Fibroblast of villous mesenchyme (primary cell): ENCODE measurements at regions not wholly inside any gene's neighbourhood (a gene's known extent, or its start where the extent isn't known, plus 50 kb on each side); places are given as distances from the start of the nearest gene placed in this dataset.
"Not testable (repeated sequence)": the region's sequence is repeated elsewhere in the genome, so short reads cannot be mapped to it uniquely, and the experiment has no call there.

Experiments used
- DNase-seq: peaks from one replicate; pipeline ENCODE4 v3.0.0-alpha.2; 2010; ENCODE audit warnings: low read depth
- H3K4me3 ChIP-seq: 2 replicates; pipeline ENCODE4 v1.5.1; 2011; ENCODE audit warnings: low read depth, mild to moderate bottlenecking, low read length
- CTCF ChIP-seq: IDR thresholded peaks from 2 replicates; pipeline ENCODE4 v1.5.1; 2012; ENCODE audit warnings: low read depth, mild to moderate bottlenecking, low read length; ENCODE audit not compliant: insufficient read depth

- no peak overlapping the region for H3K4me3 ChIP-seq
- DNase-seq = peak; percentile 56
- no peak for TF ChIP-seq CTCF
Observed at GRCh38 chr1:172837816-172838679, 179.1 kb downstream of the FASLG start.

DNA sequence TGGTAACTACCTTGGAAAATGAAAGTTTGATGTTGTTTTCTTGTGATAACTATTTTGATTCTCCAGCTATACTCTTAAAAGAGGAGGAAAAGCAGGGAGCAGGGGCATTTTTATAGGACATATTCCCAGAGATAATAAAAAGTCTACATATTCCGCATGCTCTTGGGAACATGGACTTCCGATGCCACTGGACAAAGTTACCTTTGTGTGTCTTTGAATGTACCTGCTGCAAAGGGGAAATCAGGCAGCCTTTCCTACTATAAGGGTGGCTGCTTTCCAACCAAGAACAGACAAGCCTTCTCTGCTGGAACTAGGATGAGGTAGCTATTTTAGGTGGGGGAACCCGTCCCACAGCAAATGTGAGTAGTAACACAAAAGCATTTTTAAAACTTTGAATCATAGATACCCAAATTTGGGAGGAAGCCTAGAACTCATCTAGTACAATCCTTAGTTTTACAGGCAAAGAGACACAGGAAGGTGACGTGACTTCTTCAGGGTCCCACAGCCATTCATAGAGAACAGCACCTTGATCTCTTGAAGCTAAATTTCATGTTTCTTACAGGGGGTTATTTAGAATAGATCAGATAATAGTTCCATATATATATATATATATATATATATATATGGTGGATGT lies 179.9 kb downstream of the FASLG start:
- no peak overlapping the region for H3K4me3 ChIP-seq
- DNase-seq = no peak
- no peak for TF ChIP-seq CTCF

- not testable (repeated sequence) for DNase-seq, H3K4me3 ChIP-seq
Observed at GRCh38 chr1:172839639-172840038, 180.7 kb downstream of the FASLG start.

DNA sequence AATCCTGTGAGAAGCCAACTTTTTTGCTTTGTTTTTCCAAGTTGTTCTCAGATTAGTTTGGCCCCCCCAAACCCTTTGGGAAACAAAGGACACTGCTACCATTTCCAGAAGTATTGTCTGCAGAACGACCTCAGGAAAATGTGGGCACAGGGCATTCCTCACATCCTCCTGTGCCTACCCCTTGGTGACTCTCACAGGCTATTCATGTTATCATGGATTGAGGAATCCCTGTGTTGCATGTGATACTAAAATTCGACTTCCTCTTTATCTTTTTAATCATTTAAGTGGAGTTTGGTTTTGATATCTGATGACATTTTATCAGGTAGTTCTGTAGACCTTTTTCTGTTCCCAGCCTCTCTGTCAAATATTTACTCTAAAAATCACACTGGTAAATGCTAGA lies 184.5 kb downstream of the FASLG start:
- no peak overlapping the region for H3K4me3 ChIP-seq
- no peak for TF ChIP-seq CTCF
- DNase-seq = no peak

DNA sequence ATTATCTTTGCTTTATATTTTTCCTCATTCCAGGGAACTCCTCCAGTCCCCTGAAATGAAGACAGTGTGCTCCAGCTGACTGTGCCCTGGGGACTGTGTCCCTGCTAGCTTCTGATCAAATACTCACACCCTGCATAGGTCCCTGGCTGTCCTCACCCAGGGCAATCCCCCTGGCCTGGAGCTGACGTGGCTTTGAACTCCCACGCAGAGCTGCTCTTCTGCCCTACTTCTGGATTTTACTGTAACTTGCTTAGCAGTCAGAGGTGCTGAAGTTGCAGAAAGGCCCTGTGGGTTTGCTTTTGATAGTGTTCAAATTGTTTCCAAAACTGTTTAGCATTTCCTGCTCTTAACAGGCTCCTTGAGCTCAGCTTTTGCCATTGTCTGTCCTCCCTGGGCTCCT lies 186.5 kb downstream of the FASLG start:
- no peak for TF ChIP-seq CTCF
- no peak overlapping the region for H3K4me3 ChIP-seq
- peak; percentile 65 for DNase-seq

DNA sequence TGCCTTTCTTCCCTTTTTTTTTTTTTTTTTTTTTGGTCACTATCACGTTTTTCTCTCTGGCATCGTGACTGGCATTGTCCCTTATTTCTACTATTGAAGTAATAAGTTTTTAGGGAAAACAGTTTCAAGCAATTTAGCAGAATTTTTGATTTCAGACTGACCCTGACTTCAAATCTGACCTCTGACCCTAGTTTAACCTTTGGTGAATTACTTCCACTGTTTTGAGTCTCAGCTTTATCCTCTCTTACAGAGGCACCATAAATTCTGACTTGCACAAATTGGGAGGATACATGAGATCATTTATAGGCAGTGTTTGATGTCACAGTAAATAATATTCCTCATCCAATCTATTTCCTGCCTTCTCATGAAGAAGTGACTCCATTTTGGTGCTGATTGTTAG lies 187.0 kb downstream of the FASLG start:
- TF ChIP-seq CTCF = no peak
- DNase-seq = no peak
- no peak overlapping the region for H3K4me3 ChIP-seq

- H3K4me3 ChIP-seq, DNase-seq: not testable (repeated sequence)
Observed at GRCh38 chr1:172847814-172848213, 188.9 kb downstream of the FASLG start.

GRCh38 chr1:172849653-172850052 lies 190.8 kb downstream of the FASLG start:
- DNase-seq = no peak
- H3K4me3 ChIP-seq = no peak overlapping the region
- no peak for TF ChIP-seq CTCF
